Neural progenitor cell (in vitro differentiated cells): ENCODE measurements at regions not wholly inside any gene's neighbourhood (a gene's known extent, or its start where the extent isn't known, plus 50 kb on each side); places are given as distances from the start of the nearest gene placed in this dataset.

Source experiments
- DNase-seq: peaks from one replicate; pipeline ENCODE4 v3.0.0-alpha.2; 2016; ENCODE audit warnings: low spot score
- H2AFZ ChIP-seq: fragments of 200-600 bp; sonication (generic); replicated peaks from 2 replicates; pipeline ENCODE4 v1.6.1; 2016; ENCODE audit warnings: antibody characterized with exemption
- H3F3A ChIP-seq: fragments of 200-600 bp; sonication (generic); 2 replicates; pipeline ENCODE4 v1.6.1; 2016; ENCODE audit warnings: antibody characterized with exemption, low read depth
- H3K27ac ChIP-seq: fragments of 200-600 bp; sonication (generic); 2 replicates; pipeline ENCODE4 v1.5.1; 2016; ENCODE audit warnings: mild to moderate bottlenecking
- H3K27me3 ChIP-seq: fragments of 200-600 bp; sonication (generic); 2 replicates; pipeline ENCODE4 v1.6.1; 2016; ENCODE audit warnings: mild to moderate bottlenecking, moderate library complexity
- H3K36me3 ChIP-seq: fragments of 200-600 bp; sonication (generic); 2 replicates; pipeline ENCODE4 v1.5.1; 2016
- H3K4me1 ChIP-seq: fragments of 200-600 bp; sonication (generic); 2 replicates; pipeline ENCODE4 v1.6.1; 2016; ENCODE audit warnings: mixed run types
- H3K4me2 ChIP-seq: fragments of 200-600 bp; sonication (generic); 2 replicates; pipeline ENCODE4 v1.6.1; 2016
- H3K4me3 ChIP-seq: fragments of 200-600 bp; sonication (generic); 2 replicates; pipeline ENCODE4 v1.5.1; 2016
- H3K79me2 ChIP-seq: fragments of 200-600 bp; sonication (generic); 2 replicates; pipeline ENCODE4 v1.6.1; 2016; ENCODE audit warnings: low read depth
- H3K9ac ChIP-seq: fragments of 200-600 bp; sonication (generic); 2 replicates; pipeline ENCODE4 v1.6.1; 2016
- H3K9me3 ChIP-seq: fragments of 200-600 bp; sonication (generic); 2 replicates; pipeline ENCODE4 v1.5.1; 2016; ENCODE audit warnings: low read depth
- H4K20me1 ChIP-seq: fragments of 200-600 bp; sonication (generic); 2 replicates; pipeline ENCODE4 v1.6.1; 2016; ENCODE audit warnings: low read depth
- H3K27ac Mint-ChIP-seq: 3 replicates; pipeline ENCODE4 v1.8.0; 2021; ENCODE audit warnings: mixed read lengths
- H3K27me3 Mint-ChIP-seq: 2 replicates; pipeline ENCODE4 v1.8.0; 2022; ENCODE audit warnings: low read depth, mild to moderate bottlenecking, inconsistent platforms, moderate library complexity, mixed read lengths; ENCODE audit not compliant: insufficient read depth
- H3K36me3 Mint-ChIP-seq: 3 replicates; pipeline ENCODE4 v1.8.0; 2021; ENCODE audit warnings: mixed read lengths
- H3K4me1 Mint-ChIP-seq: 3 replicates; pipeline ENCODE4 v1.8.0; 2021; ENCODE audit warnings: mixed read lengths
- H3K4me3 Mint-ChIP-seq: 3 replicates; pipeline ENCODE4 v1.8.0; 2021; ENCODE audit warnings: mild to moderate bottlenecking, moderate library complexity, mixed read lengths
- H3K9me3 Mint-ChIP-seq: 3 replicates; pipeline ENCODE4 v1.8.0; 2020; ENCODE audit warnings: mixed read lengths
- EZH2 ChIP-seq: fragments of 200-600 bp; sonication (generic); IDR thresholded peaks from 2 replicates; pipeline ENCODE4 v1.6.1; 2017; ENCODE audit warnings: antibody characterized with exemption, mild to moderate bottlenecking, moderate library complexity
- EZH2phosphoT487 ChIP-seq: fragments of 200-600 bp; sonication (generic); IDR thresholded peaks from 2 replicates; pipeline ENCODE4 v1.6.1; 2017; ENCODE audit warnings: antibody characterized with exemption
- TF ChIP-seq, protein P1 (sequence below): fragments of 200-600 bp; sonication (generic); IDR thresholded peaks from 2 replicates; pipeline ENCODE4 v1.5.1; 2017; ENCODE audit warnings: antibody characterized with exemption, mild to moderate bottlenecking

DNA sequence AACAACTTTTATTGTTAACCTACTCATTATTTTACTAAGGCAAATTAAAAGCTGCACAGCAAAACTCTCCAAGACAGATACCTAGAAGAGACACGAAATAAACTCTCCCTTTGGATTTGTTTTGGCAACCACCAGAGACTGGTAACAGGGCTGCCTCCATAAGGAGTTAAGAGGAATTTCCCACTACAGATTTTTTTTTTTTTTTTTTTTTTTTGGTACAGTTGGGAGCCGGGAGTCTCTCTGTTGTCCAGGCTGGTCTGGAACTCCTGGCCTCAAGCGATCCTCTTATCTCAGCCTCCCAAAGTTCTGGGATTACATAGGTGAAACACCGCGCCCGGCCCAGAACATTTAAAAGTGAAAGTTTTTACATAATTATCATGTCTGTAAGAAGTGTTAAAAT, 73.6 kb upstream of the VGLL4 start:
- Histone ChIP-seq H2AFZ (no peak overlapping the region), H3K27ac (no peak overlapping the region), H4K20me1 (no peaks in the 10 kb centered on the region), H3K4me2 (no peak overlapping the region), H3K4me3 (no peak overlapping the region), H3K36me3 (no peaks in the 10 kb centered on the region), H3K79me2 (peaks cover 36% of the 10 kb centered on the region), H3K9me3 (no peaks in the 10 kb centered on the region), H3K9ac (no peak overlapping the region), H3F3A (peaks cover 38% of the 10 kb centered on the region), H3K4me1 (peaks cover 19% of the 10 kb centered on the region), H3K27me3 (peaks cover 26% of the 10 kb centered on the region)
- Mint-ChIP-seq H3K27me3 (peaks cover 21% of the 10 kb centered on the region), H3K27ac (no peak overlapping the region), H3K9me3 (no peaks in the 10 kb centered on the region), H3K4me1 (peaks cover 25% of the 10 kb centered on the region), H3K36me3 (no peaks in the 10 kb centered on the region), H3K4me3 (no peak overlapping the region)
- no peak for DNase-seq
- TF ChIP-seq EZH2 (no peak), EZH2phosphoT487 (no peak)
- TF ChIP-seq, protein P1, sequence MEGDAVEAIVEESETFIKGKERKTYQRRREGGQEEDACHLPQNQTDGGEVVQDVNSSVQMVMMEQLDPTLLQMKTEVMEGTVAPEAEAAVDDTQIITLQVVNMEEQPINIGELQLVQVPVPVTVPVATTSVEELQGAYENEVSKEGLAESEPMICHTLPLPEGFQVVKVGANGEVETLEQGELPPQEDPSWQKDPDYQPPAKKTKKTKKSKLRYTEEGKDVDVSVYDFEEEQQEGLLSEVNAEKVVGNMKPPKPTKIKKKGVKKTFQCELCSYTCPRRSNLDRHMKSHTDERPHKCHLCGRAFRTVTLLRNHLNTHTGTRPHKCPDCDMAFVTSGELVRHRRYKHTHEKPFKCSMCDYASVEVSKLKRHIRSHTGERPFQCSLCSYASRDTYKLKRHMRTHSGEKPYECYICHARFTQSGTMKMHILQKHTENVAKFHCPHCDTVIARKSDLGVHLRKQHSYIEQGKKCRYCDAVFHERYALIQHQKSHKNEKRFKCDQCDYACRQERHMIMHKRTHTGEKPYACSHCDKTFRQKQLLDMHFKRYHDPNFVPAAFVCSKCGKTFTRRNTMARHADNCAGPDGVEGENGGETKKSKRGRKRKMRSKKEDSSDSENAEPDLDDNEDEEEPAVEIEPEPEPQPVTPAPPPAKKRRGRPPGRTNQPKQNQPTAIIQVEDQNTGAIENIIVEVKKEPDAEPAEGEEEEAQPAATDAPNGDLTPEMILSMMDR = no peak

DNA sequence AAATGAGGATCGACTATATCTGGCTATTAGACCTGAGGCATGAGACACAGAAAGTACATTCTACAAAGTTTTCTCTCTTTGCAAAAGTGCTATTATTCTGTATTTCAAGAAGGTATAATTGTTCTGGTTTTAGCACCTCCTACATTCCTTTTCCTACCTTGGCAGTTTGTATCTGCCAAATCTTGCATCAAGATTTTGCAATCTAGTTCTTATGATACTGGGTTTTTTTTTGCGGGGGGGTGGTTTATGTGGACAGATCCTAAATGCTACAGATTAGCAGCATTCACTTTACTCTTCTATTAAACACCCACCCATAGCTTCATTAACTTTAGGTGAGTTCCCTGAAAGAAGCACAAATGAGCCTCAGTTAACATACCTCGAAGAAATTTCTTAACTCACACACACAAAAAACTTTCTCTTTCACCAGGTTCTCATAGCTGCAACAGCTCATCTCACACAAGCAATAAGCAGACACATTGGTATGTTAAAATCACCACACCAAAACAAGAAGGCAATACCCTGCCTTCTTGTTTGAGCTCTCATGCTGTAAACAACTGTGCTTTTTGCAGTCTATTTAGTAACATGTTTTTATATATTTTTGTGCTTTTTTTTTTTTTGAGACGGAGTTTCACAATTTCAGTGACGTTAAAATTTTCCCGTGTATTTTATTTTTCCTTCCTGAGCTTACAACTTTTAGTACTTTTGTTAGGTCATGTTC, 73.0 kb upstream of the VGLL4 start:
- Histone ChIP-seq H3K27me3 (peaks cover 24% of the 10 kb centered on the region), H3F3A (peaks cover 33% of the 10 kb centered on the region), H2AFZ (no peak overlapping the region), H3K4me3 (no peak overlapping the region), H3K79me2 (peaks cover 40% of the 10 kb centered on the region), H4K20me1 (no peaks in the 10 kb centered on the region), H3K4me1 (peaks cover 19% of the 10 kb centered on the region), H3K27ac (no peak overlapping the region), H3K9ac (no peak overlapping the region), H3K4me2 (no peak overlapping the region), H3K36me3 (no peaks in the 10 kb centered on the region), H3K9me3 (no peaks in the 10 kb centered on the region)
- TF ChIP-seq EZH2 (no peak), EZH2phosphoT487 (no peak)
- TF ChIP-seq, protein P1 = no peak
- peaks cover 3% of the 10 kb centered on the region for H3K9me3 Mint-ChIP-seq
- peaks cover 3% of the 10 kb centered on the region for H3K36me3 Mint-ChIP-seq
- DNase-seq = no peak
- no peak overlapping the region for H3K27ac Mint-ChIP-seq
- H3K27me3 Mint-ChIP-seq = peaks cover 21% of the 10 kb centered on the region
- H3K4me1 Mint-ChIP-seq = peaks cover 20% of the 10 kb centered on the region
- H3K4me3 Mint-ChIP-seq = no peak overlapping the region

DNA sequence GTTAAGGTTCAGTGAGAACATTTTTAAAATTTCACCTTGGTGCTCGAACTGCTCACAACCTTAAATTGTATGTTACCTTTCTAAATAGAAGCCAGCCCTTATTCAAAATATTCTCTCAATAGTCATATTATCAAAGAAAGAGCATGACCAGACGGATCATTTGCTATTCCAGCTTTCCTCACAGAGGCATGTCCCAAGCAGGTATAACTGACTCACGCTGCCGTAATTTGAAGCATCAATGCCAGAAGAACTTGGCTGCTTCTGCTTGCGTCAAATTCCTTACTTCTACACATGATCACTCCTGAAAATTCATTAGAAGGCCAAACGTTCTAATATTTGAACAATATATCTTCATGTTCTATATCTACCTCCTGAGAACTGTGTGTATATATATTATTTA, 69.5 kb upstream of the VGLL4 start:
- Mint-ChIP-seq H3K36me3 (peaks cover 3% of the 10 kb centered on the region), H3K27ac (no peak overlapping the region), H3K4me1 (peaks cover 3% of the 10 kb centered on the region), H3K9me3 (peaks cover 13% of the 10 kb centered on the region), H3K27me3 (peaks cover 4% of the 10 kb centered on the region), H3K4me3 (no peak overlapping the region)
- no peak overlapping the region for H2AFZ ChIP-seq
- H3K36me3 ChIP-seq = no peaks in the 10 kb centered on the region
- no peak overlapping the region for H3K27ac ChIP-seq
- H4K20me1 ChIP-seq = no peaks in the 10 kb centered on the region
- H3K4me3 ChIP-seq = no peak overlapping the region
- H3K4me1 ChIP-seq = peaks cover 6% of the 10 kb centered on the region
- H3K9ac ChIP-seq = no peak overlapping the region
- H3K27me3 ChIP-seq = peaks cover 5% of the 10 kb centered on the region
- peaks cover 50% of the 10 kb centered on the region for H3K79me2 ChIP-seq
- DNase-seq = no peak
- TF ChIP-seq EZH2phosphoT487 (no peak), EZH2 (no peak)
- TF ChIP-seq, protein P1 = no peak
- no peaks in the 10 kb centered on the region for H3K9me3 ChIP-seq
- H3F3A ChIP-seq = peaks cover 3% of the 10 kb centered on the region
- no peak overlapping the region for H3K4me2 ChIP-seq
